ENCODE measurements at regions not wholly inside any gene's neighbourhood (a gene's known extent, or its start where the extent isn't known, plus 50 kb on each side); places are given as distances from the start of the nearest gene placed in this dataset.

- CTCF ChIA-PET: no interaction called here
- Mint-ChIP-seq H3K36me3 (ENCODE audit: low read depth) (peaks cover 83% of the 10 kb centered on the region), H3K9me3 (no peaks in the 10 kb centered on the region), H3K4me1 (peaks cover 6% of the 10 kb centered on the region), H3K4me3 (no peak overlapping the region), H3K27me3 (no peaks in the 10 kb centered on the region), H3K27ac (no peak overlapping the region)
- ATAC-seq (ENCODE audit: low read depth) (no peak), DNase-seq (no peak)
- intact Hi-C loops (cut with micrococcal nuclease): loop anchor here (10.0 kb wide), 1 partner anchor 507 kb away; no protein-coding TSS in a partner anchor
- POLR2A ChIA-PET: no interaction called here
- TF ChIP-seq, protein P1, sequence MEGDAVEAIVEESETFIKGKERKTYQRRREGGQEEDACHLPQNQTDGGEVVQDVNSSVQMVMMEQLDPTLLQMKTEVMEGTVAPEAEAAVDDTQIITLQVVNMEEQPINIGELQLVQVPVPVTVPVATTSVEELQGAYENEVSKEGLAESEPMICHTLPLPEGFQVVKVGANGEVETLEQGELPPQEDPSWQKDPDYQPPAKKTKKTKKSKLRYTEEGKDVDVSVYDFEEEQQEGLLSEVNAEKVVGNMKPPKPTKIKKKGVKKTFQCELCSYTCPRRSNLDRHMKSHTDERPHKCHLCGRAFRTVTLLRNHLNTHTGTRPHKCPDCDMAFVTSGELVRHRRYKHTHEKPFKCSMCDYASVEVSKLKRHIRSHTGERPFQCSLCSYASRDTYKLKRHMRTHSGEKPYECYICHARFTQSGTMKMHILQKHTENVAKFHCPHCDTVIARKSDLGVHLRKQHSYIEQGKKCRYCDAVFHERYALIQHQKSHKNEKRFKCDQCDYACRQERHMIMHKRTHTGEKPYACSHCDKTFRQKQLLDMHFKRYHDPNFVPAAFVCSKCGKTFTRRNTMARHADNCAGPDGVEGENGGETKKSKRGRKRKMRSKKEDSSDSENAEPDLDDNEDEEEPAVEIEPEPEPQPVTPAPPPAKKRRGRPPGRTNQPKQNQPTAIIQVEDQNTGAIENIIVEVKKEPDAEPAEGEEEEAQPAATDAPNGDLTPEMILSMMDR (IDR thresholded peaks at IDR 0.05): no peak
Observed at GRCh38 chr12:124397807-124398577, 103.1 kb downstream of the RFLNA start.

GRCh38 chr12:124397399-124397679, 102.4 kb downstream of the RFLNA start:
- ChIA-PET CTCF (no interaction called here), POLR2A (no interaction called here)
- no peak overlapping the region for H3K4me3 Mint-ChIP-seq
- H3K27ac Mint-ChIP-seq: no peak overlapping the region
- peaks cover 11% of the 10 kb centered on the region for H3K4me1 Mint-ChIP-seq
- DNase-seq (no peak), ATAC-seq (ENCODE audit: low read depth) (no peak)
- no peaks in the 10 kb centered on the region for H3K27me3 Mint-ChIP-seq
- no peaks in the 10 kb centered on the region for H3K9me3 Mint-ChIP-seq
- TF ChIP-seq, protein P1 (IDR thresholded peaks at IDR 0.05): no peak
- intact Hi-C loops (cut with micrococcal nuclease): loop anchor here (10.0 kb wide), 1 partner anchor 507 kb away; no protein-coding TSS in a partner anchor
- peaks cover 81% of the 10 kb centered on the region for H3K36me3 Mint-ChIP-seq (ENCODE audit: low read depth)

DNA sequence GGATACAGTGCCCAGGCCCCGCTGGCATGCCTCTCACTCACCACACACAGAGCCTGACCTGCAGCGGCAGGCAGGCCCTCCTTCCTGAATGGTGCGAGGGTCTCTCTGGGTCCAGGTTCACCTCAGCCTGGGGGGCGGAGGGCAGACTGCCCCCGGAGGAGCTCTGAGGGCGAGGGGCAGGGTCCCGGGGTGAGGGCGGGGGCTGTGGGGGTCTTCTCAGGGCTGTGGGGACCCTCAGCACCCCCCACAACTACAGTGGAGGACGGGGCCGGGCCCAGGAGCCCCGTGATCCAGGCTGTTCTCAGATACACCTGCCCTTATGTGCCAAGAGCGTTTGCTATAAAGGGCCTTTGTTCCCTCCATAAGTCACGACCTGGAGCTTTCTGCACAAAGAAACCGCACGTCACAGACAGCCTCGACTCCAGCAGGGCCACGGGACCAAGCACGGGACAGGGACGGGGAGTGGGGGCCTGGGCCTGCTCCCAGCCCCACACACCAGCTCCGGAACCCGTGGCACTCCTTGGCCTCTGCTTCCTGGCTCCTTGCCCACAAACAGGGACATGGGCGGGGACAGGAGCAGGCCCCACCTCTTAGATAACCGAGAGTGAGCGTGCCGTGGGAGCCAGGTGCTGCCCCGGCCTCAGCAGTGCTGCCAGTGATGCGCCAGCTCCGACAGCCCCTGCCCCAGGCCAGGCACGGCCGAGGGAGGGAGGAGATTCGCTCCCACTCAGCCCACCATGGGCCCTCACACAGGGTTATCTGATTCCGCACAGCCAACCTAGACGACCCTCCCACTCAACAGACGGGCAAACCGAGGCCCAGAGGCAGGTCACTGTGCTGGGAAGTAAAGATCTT, 101.9 kb downstream of the RFLNA start:
- no peak overlapping the region for H3K27ac Mint-ChIP-seq
- CTCF ChIA-PET: no interaction called here
- TF ChIP-seq, protein P1 (IDR thresholded peaks at IDR 0.05): no peak
- no peak overlapping the region for H3K4me3 Mint-ChIP-seq
- ATAC-seq (ENCODE audit: low read depth) (no peak), DNase-seq (no peak)
- no peaks in the 10 kb centered on the region for H3K27me3 Mint-ChIP-seq
- H3K4me1 Mint-ChIP-seq: peaks cover 17% of the 10 kb centered on the region
- no peaks in the 10 kb centered on the region for H3K9me3 Mint-ChIP-seq
- H3K36me3 Mint-ChIP-seq (ENCODE audit: low read depth): peaks cover 77% of the 10 kb centered on the region
- POLR2A ChIA-PET: no interaction called here
- intact Hi-C loops (cut with micrococcal nuclease): loop anchor here (10.0 kb wide), 1 partner anchor 508 kb away; no protein-coding TSS in a partner anchor

DNA sequence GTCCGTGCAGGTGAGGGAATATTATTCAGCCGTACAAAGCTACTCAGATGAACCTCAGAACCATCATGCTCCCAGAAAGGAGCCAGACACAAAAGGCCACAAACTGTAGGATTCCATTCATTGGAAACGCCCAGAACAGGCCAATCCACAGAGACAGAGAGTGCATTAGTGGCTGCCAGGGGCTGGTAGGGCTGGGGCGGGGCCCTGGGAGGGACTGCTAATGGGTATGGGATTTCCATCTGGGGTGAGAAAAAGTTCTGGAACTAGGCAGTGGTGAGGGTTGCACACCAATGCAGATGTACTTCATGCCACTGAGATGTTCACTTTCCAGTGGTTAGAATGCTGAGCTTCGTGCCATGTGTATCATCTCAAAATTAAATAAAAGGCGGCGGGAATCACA, 101.1 kb downstream of the RFLNA start:
- POLR2A ChIA-PET: no interaction called here
- CTCF ChIA-PET: no interaction called here
- intact Hi-C loops (cut with micrococcal nuclease): loop anchor here (10.0 kb wide), 1 partner anchor 509 kb away; no protein-coding TSS in a partner anchor
- ATAC-seq (ENCODE audit: low read depth): no peak
- peaks cover 69% of the 10 kb centered on the region for H3K36me3 Mint-ChIP-seq (ENCODE audit: low read depth)
- H3K4me3 Mint-ChIP-seq: no peak overlapping the region
- no peak for DNase-seq
- H3K4me1 Mint-ChIP-seq: peaks cover 24% of the 10 kb centered on the region
- TF ChIP-seq, protein P1 (IDR thresholded peaks at IDR 0.05): no peak
- H3K27ac Mint-ChIP-seq: no peak overlapping the region
- H3K9me3 Mint-ChIP-seq: no peaks in the 10 kb centered on the region
- H3K27me3 Mint-ChIP-seq: no peaks in the 10 kb centered on the region

GRCh38 chr12:124395284-124395752, 100.4 kb downstream of the RFLNA start:
- CTCF ChIA-PET: no interaction called here
- Mint-ChIP-seq H3K4me1 (peaks cover 31% of the 10 kb centered on the region), H3K9me3 (no peaks in the 10 kb centered on the region), H3K4me3 (no peak overlapping the region), H3K36me3 (ENCODE audit: low read depth) (peaks cover 63% of the 10 kb centered on the region), H3K27me3 (no peaks in the 10 kb centered on the region), H3K27ac (no peak overlapping the region)
- no peak for ATAC-seq (ENCODE audit: low read depth)
- intact Hi-C loops (cut with micrococcal nuclease): loop anchor here (10.0 kb wide), 1 partner anchor 509 kb away; no protein-coding TSS in a partner anchor
- POLR2A ChIA-PET: no interaction called here
- TF ChIP-seq, protein P1 (IDR thresholded peaks at IDR 0.05): no peak
- DNase-seq: no peak

All from activated B cell treated with CpG ODN at 0.5 μM for 24 hours (primary cell).